OCI-LY1 (cell line): ENCODE measurements at regions not wholly inside any gene's neighbourhood (a gene's known extent, or its start where the extent isn't known, plus 50 kb on each side); places are given as distances from the start of the nearest gene placed in this dataset.

Source experiments
- H2AFZ ChIP-seq: fragments of 200-600 bp; sonication (generic), shearing (Covaris generic); 2 replicates; pipeline ENCODE4 v1.6.0; 2014; ENCODE audit warnings: antibody characterized with exemption, mild to moderate bottlenecking, low read length
- H3F3A ChIP-seq: fragments of 200-600 bp; sonication (generic), shearing (Covaris generic); 2 replicates; pipeline ENCODE4 v1.6.0; 2014; ENCODE audit warnings: mild to moderate bottlenecking, antibody characterized with exemption, low read length, moderate library complexity; ENCODE audit not compliant: insufficient read depth
- H3K27ac ChIP-seq: fragments of 200-600 bp; sonication (generic); 2 replicates; pipeline ENCODE4 v1.5.1; 2014; ENCODE audit warnings: low read length, mixed run types, mild to moderate bottlenecking, low read depth; ENCODE audit not compliant: poor library complexity, severe bottlenecking
- H3K27me3 ChIP-seq: fragments of 200-600 bp; sonication (generic); 2 replicates; pipeline ENCODE4 v1.6.0; 2014; ENCODE audit warnings: antibody characterized with exemption, mild to moderate bottlenecking, low read length, moderate library complexity; ENCODE audit not compliant: insufficient read depth
- H3K36me3 ChIP-seq: fragments of 200-600 bp; sonication (generic); 2 replicates; pipeline ENCODE4 v1.6.1; 2014; ENCODE audit warnings: mild to moderate bottlenecking, antibody characterized with exemption, low read length, moderate library complexity, mixed read lengths; ENCODE audit not compliant: insufficient read depth
- H3K4me1 ChIP-seq: fragments of 200-600 bp; sonication (generic); 2 replicates; pipeline ENCODE4 v1.5.1; 2014; ENCODE audit warnings: mild to moderate bottlenecking, low read length, moderate library complexity; ENCODE audit not compliant: insufficient read depth, severe bottlenecking
- H3K4me2 ChIP-seq: fragments of 200-600 bp; sonication (generic), shearing (Covaris generic); 2 replicates; pipeline ENCODE4 v1.6.1; 2014; ENCODE audit warnings: low read length
- H3K4me3 ChIP-seq: fragments of 200-600 bp; sonication (generic); 2 replicates; pipeline ENCODE4 v1.5.1; 2014; ENCODE audit warnings: low read length, low read depth, mild to moderate bottlenecking, mixed read lengths; ENCODE audit not compliant: poor library complexity, severe bottlenecking
- H3K79me2 ChIP-seq: fragments of 200-600 bp; shearing (Covaris generic); 2 replicates; pipeline ENCODE4 v1.6.1; 2016; ENCODE audit warnings: mixed run types, low read length, mixed read lengths; ENCODE audit not compliant: insufficient read depth
- H3K9ac ChIP-seq: fragments of 200-600 bp; sonication (generic), shearing (Covaris generic); 2 replicates; pipeline ENCODE4 v1.6.1; 2014; ENCODE audit warnings: mild to moderate bottlenecking, low read length, mixed read lengths
- H3K9me2 ChIP-seq: fragments of 200-600 bp; sonication (generic), shearing (Covaris generic); 2 replicates; pipeline ENCODE4 v1.6.1; 2014; ENCODE audit warnings: low read depth, mild to moderate bottlenecking, low read length, mixed read lengths
- H3K9me3 ChIP-seq: fragments of 200-600 bp; shearing (Covaris generic); 2 replicates; pipeline ENCODE4 v1.6.1; 2014; ENCODE audit warnings: low read length, mixed read lengths
- H4K20me1 ChIP-seq: fragments of 200-600 bp; sonication (generic), shearing (Covaris generic); 2 replicates; pipeline ENCODE4 v1.6.0; 2016; ENCODE audit warnings: mild to moderate bottlenecking, low read length; ENCODE audit not compliant: insufficient read depth
- CTCF ChIP-seq: fragments of 200-600 bp; sonication (generic), shearing (Covaris generic); IDR thresholded peaks from 2 replicates; pipeline ENCODE4 v1.5.1; 2017; ENCODE audit warnings: mild to moderate bottlenecking, antibody characterized with exemption, low read length, moderate library complexity, mixed read lengths
- EZH2 ChIP-seq: fragments of 200-600 bp; sonication (generic), shearing (Covaris generic); IDR thresholded peaks from 2 replicates; pipeline ENCODE4 v1.8.0; 2017; ENCODE audit warnings: borderline replicate concordance, mixed run types, mild to moderate bottlenecking, antibody characterized with exemption, low read length, moderate library complexity, mixed read lengths

- Histone ChIP-seq H3K4me1 (no peaks in the 10 kb centered on the region), H3K27ac (no peak overlapping the region), H3K27me3 (no peaks in the 10 kb centered on the region), H3K9ac (no peak overlapping the region), H3K9me2 (no peaks in the 10 kb centered on the region), H2AFZ (no peak overlapping the region), H3K4me3 (no peak overlapping the region), H3K9me3 (no peaks in the 10 kb centered on the region), H3K79me2 (no peaks in the 10 kb centered on the region), H3K4me2 (no peak overlapping the region), H3F3A (no peaks in the 10 kb centered on the region), H4K20me1 (no peaks in the 10 kb centered on the region), H3K36me3 (no peaks in the 10 kb centered on the region)
- TF ChIP-seq EZH2 = no peak
- TF ChIP-seq CTCF = no peak
These were observed 828.2 kb downstream of the RNF144A start for GRCh38 chr2:7745369-7745768.

- no peak overlapping the region for H2AFZ ChIP-seq
- H3K9me3 ChIP-seq = peaks cover 3% of the 10 kb centered on the region
- H3K79me2 ChIP-seq = no peaks in the 10 kb centered on the region
- no peaks in the 10 kb centered on the region for H4K20me1 ChIP-seq
- TF ChIP-seq EZH2 (no peak), CTCF (no peak)
- H3F3A ChIP-seq = no peaks in the 10 kb centered on the region
- no peak overlapping the region for H3K4me2 ChIP-seq
- H3K4me3 ChIP-seq = no peak overlapping the region
- no peak overlapping the region for H3K27ac ChIP-seq
- H3K27me3 ChIP-seq = no peaks in the 10 kb centered on the region
- H3K9ac ChIP-seq = no peak overlapping the region
- no peaks in the 10 kb centered on the region for H3K9me2 ChIP-seq
- no peaks in the 10 kb centered on the region for H3K4me1 ChIP-seq
- H3K36me3 ChIP-seq = no peaks in the 10 kb centered on the region
These were observed 831.7 kb downstream of the RNF144A start for GRCh38 chr2:7748717-7749415.

- Histone ChIP-seq H2AFZ (no peak overlapping the region), H3K9ac (no peak overlapping the region), H3K4me1 (no peaks in the 10 kb centered on the region), H4K20me1 (no peaks in the 10 kb centered on the region), H3K27me3 (no peaks in the 10 kb centered on the region), H3K4me2 (no peak overlapping the region), H3K9me2 (no peaks in the 10 kb centered on the region), H3K4me3 (no peak overlapping the region), H3K27ac (no peak overlapping the region), H3K9me3 (peaks cover 3% of the 10 kb centered on the region), H3F3A (no peaks in the 10 kb centered on the region), H3K79me2 (no peaks in the 10 kb centered on the region), H3K36me3 (no peaks in the 10 kb centered on the region)
- no peak for TF ChIP-seq CTCF
- TF ChIP-seq EZH2 = no peak
These were observed 832.8 kb downstream of the RNF144A start for GRCh38 chr2:7749895-7750559.
